ENCODE measurements at regions not wholly inside any gene's neighbourhood (a gene's known extent, or its start where the extent isn't known, plus 50 kb on each side); places are given as distances from the start of the nearest gene placed in this dataset.

- no peak for DNase-seq
Measured at GRCh38 chr10:110437761-110438341, 59.9 kb upstream of the DUSP5 start.

- DNase-seq, result no peak
Measured at GRCh38 chr10:110442746-110443145, 55.0 kb upstream of the DUSP5 start.

- DNase-seq, result no peak
Measured at GRCh38 chr10:110443239-110444003, 54.3 kb upstream of the DUSP5 start.

GRCh38 chr10:110444004-110444337 is 53.7 kb upstream of the DUSP5 start:
- DNase-seq, result no peak

GRCh38 chr10:110445871-110446270 is 51.8 kb upstream of the DUSP5 start:
- no peak for DNase-seq

GRCh38 chr10:110446277-110446676 is 51.4 kb upstream of the DUSP5 start:
- no peak for DNase-seq

- DNase-seq, result no peak
Measured at GRCh38 chr10:110446954-110447608, 50.6 kb upstream of the DUSP5 start.

GRCh38 chr10:110447886-110448285 is 49.8 kb upstream of the DUSP5 start:
- no peak for DNase-seq
